HG02884 (cell line): ENCODE measurements at regions not wholly inside any gene's neighbourhood (a gene's known extent, or its start where the extent isn't known, plus 50 kb on each side); places are given as distances from the start of the nearest gene placed in this dataset.

Experiments
- ATAC-seq: cut with Tn5 transposase; IDR thresholded peaks from one replicate; pipeline ENCODE4 v1.9.1; 2021; ENCODE audit warnings: mild to moderate bottlenecking, moderate library complexity; ENCODE audit not compliant: unreplicated experiment

DNA sequence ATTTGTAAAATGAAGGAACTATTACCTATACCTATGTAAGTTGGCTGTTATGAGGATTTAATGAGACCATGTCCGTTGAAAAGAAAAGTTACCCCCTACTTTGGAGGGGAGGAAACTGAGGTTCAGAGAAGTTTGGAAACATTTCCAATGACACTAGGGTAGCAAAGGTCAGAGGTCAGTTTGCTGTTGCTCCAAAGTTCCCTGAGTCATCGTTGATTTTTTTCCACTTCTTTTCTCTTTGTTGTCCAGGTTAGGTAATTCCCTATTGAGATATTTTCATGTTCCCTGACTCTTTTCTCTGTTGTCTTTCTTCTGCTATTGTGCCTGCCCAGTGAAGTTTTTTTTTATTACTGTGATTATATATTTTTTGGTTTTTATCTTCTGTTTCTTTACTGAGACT, 213.8 kb upstream of the C1orf174 start:
- ATAC-seq, result no peak

DNA sequence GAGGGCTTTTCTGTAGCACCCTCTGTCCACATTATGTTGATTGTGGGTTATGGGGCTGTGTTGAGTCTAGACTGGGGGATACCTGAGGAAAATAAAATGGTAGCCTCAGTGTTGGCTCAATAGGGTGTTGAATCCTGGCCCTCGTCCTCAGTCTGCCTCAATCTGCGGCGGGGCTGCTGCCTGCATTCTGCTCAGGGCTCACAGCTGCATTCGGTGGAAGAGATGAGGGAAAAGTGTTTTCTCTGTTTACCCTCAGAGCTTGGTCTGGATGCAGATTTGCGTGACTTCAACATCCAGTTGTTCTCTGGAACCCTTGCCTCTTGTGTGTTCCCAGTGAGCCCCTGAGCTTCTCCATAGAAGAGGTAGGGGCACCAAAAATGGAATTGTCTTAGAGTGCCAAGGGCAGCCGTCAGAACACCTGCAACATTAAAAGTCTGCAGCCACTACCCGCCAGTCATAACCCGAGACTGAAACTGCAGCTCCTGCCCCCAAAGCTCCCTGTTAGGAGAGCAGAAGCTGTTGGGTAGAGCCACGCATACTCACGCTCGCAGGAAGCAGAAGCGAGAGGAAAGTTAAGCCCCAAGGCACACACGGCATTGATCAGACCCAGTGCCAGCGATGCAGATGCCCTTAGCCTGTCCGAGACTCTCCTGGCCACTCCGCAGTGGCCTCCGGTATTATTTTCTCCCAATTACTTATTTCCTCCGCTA, 215.3 kb upstream of the C1orf174 start:
- ATAC-seq, result no peak

DNA sequence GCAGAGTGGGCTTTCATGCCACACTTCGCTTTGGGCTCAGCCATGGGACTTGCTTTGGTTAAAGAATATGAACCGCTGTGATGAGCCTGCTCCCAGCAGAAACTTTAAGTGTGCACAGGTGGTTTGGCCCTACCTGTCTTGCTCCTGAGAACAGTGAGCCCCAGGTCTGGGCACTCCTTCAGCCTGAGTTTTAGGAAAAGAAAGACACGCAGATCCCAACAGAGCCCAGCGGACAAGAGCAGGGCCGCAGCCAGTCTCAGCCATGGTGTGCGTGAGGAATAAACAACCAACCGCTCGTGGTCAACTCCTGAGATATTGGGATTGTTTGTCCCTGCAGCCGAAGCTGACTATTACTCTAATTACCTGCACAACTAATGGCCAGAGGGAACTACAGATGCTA, 217.1 kb upstream of the C1orf174 start:
- ATAC-seq, result no peak

DNA sequence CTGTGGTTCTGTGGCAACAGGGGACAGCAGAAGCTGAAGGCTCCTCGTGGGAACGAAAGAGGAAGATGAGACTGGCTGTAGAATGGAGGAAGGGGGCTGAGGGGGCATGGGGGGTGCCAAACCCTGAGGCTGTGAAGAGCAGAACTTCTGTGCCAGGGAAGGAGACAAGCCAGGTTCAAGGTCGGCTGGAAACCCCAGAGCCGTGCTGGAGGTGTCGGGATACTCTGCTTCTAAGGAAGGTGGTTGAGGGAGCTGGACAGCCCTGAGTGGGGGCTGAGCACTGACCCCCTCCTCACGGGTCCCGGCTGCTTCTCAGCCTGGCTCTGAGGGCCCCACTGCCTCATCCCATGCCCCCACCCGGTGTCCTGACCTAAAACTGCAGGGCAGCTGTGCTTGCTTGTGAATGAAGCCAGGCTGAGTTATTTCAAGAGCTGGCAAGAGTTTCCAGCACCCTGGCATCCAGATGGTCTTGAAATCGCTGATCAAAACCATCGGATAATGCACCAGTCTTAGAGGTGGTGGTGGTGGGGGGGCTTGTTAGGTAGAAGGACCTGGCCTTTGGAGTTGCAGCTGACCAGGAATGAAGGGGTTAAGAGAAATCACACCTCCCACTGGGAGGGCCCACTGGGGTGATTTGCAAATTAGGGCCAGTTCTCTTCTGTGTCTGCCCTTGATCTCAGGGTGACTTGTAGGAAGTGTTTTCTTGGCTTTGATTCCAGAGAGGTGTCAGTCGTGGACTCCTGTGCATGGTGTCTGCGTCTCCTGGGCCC, 218.9 kb upstream of the C1orf174 start:
- ATAC-seq, result no peak

DNA sequence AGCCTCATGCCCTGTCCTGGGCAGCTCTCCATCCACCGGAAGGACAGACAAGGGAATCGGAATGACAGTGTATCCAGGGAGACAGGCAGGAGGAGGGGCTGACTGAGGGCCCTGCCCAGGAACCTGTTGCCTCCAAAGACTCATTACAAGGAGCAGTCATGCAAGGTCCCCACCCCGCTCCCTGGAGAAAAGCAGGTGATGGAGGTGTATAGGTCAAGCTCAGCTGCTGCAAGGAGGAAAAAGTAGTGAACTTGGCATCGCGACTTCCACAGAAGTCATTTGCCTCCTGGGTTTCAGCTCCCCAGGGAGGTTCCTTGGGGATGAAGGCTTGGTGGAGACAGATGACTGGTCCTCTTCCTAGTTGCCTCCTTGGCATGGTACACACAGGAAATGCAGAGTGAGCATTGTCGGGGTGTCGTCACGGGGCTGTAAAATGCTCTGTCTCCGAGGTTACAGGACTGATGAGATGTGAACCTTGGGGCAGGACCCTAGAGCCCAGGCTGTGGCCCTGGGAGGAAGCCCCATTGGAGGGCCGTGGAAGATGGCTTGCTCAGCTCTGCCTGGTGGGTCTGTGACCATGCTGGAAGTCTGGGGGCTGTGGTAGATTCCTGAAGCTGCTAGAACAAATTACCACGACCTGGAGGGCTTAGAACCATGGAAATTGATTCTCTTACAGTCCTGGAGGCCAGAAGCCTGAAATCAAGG, 219.6 kb upstream of the C1orf174 start:
- no peak for ATAC-seq

DNA sequence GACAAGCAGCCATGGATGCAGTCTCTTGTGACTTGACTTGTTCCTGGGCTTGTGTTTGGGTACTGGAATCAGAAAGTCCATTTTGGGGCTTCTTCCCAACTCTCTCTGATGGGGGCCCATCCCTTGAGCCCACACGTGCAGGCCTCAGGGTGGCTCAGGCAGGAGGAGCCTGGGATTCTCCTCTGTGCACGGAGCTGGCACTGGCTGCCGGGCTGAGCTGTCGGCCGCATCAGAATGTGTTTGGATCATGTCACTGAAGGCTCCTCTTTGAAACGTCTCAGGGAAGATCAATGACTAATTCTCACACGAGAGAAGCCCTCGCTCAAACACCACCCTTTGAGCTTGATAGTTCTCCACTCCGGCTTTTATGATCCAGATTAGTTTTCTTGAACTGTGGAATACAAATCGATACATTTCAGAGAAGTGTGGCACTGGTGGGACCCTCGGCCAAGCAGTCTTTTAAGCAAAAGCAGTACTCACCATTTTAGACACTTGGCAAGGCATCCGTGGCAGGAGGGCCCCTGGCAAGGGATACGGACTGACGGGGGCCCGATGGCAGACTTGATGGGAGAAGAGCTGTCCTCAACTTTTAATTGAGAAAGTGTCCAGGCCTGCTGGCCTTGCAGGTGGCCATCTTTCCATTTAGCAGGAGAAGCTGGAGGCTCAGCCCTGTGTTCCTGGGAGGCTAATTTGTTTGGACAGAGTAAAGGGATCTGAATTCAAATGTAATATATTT, 220.7 kb upstream of the C1orf174 start:
- ATAC-seq, result no peak

DNA sequence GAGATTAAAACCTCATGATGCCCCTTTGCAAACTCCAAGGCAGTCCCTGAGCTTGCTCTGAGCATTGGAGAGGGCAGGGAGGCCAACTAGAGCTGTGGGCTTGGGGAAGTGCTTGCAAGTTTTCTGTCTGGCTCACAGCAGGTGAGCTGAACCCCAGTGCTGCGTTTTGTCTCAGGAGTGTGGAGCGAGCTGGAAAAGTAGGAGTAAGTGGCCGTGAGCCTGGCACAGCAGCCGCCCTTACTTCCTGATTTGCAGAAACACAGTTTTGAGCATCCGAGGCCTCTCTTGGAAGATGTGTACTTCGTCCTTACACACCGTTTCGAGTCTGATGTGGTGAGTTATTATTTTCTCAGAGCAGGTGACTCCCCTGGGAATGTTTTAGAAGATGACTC, 221.2 kb upstream of the C1orf174 start:
- no peak for ATAC-seq

DNA sequence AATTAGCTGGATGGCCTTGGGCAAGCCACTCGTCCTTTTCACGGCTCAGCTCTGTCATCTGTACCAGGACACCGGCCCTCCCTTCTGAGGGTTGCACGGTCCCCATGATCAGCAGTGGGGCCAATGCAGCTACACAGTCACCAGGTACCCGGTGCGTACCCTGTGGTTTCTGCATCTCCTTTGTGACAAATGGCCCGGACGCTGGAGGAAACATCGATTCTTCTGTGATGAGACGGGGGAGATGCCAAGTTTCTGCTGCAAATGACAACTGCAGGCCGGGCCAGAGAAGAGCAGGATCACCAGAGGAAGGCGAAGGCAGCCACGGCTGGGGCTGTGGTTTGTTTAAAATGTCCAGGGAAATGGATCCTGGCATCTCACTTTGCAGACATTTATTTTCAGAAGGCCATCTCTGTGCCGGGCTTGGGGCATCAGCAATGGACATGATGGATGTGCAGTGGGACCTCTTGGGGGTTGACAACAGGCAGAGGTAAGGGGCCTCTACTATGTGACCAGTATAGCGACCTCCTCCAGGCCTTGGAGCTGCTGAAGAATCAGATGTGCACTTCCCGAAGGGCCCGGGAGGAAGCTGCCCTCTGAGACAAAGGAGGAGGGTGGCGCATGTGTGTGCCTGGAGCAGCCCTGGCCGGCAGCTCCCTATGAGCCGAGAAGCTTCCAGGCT, 221.9 kb upstream of the C1orf174 start:
- no peak for ATAC-seq

DNA sequence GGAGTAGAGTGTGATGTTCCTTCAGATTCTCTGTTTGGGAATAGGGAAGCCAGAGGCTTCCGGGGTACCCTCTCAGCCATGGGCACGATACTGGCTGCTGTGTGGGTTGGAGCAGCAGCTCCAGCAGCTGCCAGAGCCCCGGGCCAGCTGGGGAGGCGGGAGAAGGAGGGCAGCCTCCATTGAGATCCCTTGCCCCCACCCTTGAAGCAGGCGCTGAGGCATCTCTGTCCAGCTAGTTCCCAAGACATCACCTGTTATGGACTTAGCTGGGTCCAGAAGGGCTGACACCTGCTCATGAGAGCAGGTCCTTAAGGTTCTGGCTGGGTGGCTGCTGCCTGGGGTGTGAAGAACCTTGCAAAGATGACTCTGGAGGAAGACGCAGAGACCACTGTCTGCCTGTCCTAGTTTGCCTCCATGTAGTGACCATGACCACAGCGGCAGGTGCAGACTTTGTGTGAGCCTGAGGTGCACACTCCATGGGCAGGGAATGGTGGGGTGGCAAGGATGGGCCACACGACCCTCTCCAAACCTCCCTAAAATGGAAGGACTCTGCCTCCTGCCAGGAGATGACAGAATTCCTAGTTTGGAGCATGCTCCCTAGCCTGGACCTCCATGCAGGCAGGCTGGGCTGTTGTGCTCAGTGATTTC, 222.6 kb upstream of the C1orf174 start:
- ATAC-seq, result no peak

DNA sequence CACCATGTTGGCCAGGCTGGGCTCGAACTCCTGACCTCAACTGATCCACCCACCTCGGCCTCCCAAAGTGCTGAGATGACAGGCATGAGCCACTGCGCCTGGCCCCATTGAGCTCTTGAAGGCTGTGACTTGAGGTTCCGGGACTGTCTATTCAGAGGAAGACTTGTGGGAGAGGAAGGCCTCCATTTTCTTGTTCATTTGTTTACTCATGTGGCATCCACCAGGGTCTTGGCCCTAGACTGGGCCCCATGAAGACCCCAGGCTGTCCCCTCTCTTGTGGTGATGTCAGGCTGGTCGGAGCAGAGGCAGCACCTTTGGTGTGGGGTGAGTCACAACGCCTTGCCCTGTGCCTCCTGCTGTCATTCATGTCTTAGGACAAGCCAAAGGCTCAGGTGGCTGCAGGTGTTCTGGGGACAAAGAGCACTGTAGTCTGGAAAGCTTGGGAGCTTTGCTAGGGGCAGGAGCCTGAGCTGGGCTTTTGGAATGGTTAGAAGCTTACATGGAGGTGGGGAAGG, 224.6 kb upstream of the C1orf174 start:
- no peak for ATAC-seq

DNA sequence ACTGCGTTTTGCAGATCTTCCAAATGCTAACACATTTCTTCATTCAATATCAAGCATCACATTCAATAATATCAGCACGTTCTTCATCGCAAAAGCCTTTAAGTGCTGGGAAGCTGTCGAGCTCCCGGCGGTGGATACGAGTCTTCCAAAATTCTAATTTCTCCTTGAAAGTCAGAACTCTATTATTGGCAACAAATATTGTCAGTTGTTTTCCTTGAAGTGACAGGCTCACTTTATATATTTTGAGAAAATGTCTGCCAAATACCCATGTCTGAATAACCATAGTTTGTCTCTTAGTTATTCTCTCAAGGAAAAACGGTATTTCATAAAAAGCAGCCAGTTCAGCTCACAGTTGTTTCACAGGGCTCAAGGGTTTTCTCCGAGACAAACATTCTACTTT, 226.2 kb upstream of the C1orf174 start:
- no peak for ATAC-seq

DNA sequence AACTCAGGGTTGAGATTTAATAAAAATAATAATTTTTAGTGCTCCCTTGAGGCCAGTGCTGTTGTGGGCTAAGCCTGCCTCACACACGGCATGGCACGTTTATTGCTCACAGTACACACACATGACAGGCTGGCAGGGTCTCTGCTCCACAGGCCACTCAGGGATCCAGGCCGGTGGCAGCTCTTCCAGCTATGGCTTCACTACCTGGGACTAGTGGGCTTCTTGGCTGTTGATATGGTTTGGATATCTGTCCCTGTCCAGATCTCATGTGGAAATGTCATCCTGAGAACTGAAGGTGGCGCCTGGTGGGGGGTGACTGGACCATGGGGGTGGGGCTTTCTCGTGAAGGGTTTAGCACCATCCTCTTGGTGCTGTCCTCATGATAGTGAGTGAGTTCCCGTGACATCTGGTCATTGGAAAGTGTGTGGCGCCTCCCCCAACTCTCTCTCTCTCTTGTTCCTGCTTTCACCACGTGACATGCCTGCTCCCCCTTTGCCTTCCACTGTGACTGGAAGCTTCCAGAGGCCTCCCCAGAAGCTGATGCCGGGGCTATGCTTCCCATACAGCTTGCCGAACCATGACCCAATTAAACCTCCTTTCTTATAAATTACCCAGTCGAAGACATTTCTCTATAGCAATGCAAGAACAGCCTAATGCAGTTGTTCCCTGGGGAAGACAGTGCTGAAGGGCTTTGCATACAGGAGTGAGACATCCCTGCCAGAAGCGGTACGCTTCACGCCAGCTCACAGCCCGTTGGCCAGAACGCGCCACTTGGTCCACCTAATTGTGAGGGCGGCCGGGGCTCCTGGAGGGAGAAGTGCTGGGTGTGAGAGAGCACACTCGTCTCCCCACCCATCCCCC, 226.9 kb upstream of the C1orf174 start:
- ATAC-seq, result no peak

DNA sequence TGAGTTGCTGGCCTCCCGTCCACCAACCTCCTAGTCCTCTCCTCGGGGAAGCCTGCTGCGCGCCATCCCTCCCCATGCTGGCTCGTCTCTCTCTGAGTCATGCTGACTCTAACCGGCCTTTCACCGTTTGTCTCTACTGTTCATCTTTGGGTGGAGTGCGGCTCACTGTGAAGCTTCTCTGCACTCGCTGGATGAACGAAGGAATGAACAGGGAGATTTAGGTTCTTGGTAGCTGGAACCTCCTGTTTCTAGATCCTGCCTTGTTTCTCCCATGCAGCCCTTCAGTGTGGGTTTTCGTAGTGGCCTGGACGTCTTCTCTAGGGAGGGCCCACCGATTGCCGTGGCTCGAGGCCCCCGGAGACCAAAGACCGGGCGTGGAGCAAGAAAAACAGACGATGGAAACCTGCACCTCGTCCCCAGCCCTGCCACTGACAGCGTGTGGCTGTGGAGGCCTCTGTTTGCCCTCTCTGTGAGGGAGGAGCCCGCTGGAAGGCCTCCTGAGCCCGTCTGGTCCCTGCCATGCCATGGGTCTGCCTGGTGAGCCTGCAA, 227.6 kb upstream of the C1orf174 start:
- ATAC-seq, result no peak

DNA sequence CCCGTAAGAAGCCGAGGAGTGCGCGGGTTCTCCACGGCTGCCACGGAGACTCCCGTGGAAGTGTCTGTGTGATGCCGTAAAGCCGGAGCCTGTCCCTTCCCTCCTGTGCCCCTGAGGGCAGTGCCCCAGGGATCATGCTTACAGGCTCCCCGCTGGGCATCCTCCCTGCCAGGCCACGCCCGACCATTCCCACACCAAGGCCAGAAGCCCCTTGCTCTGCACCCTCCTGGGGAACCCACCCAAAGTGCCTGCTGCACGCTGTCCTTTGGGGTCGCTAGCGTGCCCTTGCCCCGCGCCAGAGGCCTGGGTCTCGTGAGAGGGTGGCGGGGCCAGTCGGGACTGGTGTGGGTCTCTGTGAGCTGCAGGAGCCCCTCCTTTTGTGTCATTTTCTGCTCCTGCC, 228.5 kb upstream of the C1orf174 start:
- ATAC-seq, result no peak

DNA sequence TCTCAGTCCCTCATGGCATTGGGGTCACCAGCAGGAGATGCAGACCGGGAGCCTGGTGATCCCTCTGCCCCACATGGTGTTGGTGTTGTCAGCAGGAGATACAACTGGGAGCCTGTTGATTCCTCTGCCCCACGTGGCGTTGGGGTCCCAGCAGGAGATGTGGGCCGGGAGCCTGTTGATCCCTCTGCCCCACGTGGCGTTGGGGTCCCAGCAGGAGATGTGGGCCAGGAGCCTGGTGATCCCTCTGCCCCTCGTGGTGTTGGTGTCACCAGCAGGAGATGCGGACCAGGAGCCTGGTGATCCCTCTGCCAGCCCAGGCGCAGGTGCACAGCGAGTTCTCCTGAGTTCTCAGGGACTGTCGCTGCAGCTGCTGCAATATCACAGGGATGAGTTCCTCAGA, 229.6 kb upstream of the C1orf174 start:
- ATAC-seq, result no peak

DNA sequence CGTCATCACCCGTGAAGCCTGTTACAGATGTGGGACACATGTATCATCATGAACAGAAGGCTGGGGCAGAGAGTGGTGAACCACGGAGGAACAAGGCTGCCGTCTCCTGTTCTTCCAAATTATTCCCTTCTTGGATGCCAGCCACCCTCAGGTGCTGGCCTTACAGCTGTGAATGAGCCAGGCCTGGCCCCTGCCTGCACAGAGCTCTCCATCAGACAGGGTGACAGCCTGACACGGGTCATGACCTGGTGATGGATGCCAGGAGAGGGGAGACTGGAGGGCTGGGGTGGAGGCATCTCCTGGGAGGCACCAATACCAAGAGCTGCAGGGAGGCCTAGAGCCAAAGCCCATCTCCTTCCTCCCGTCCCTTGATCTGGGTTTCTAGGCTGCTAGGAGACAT, 230.0 kb upstream of the C1orf174 start:
- ATAC-seq, result no peak

DNA sequence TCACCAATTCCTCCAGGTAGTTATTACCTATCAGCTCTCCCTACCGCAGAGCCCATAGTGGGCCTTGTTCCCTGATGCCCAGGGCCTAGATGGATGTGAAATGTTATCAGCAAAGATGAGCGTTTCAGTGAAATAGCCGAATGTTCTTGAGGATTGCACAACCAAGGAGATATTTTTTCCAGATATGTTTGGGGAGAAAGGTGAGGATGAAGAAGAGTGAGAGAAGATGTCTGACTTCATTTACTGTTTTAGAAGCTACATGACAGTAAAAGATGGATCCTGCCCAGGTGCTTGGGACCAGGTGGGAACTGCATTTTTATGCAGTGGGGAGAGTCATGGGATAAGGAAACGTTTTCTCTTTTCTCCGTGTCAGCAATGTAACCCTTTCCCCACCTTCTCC, 231.7 kb upstream of the C1orf174 start:
- ATAC-seq, result no peak

DNA sequence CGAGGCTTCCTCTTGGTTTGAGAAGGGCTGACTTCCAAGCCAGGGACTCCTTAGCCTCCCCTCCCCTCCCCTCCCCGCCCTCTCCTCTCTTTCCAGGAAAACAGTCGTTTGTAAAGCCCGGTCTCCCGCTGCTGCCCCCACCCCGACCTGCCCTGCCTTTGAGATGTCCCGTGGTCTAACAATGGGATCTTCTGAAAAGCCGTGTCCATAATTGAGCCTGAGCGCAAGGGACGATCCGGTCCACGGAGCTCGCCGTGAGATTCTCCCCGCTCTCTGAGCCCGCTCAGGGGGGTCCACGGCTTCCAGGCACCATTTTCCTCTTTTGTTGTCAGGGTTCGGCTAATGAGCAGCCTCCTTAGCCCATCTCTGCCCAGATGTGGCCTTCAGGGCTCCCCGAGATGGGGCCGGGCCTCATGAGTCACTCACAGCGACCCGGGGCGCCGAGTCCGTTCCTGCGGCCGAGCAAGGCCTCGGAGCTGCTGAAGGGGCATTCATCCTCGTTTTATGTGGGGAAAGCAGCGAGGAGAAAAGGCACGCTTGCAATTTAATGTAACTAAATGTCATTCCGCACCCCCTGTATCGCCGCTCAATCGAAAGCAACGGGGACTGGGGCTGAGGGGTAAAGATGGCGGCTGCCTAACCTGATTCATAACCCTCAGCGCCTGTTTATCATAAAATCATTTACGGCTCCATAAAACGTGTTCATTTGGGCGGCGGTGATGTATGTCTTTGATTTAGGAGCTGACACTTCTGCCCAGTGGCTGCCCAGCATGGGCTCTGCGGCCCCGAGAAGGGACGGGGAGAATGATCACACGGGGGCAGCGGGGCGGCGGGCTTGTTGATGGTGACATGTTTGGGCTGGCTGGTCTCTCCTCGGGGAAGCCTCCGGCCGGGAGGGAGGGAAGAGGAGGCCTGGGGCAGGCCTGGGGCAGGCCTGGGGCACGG, 232.6 kb upstream of the C1orf174 start:
- ATAC-seq, result no peak
